Osteoblast (primary cell): ENCODE measurements at regions not wholly inside any gene's neighbourhood (a gene's known extent, or its start where the extent isn't known, plus 50 kb on each side); places are given as distances from the start of the nearest gene placed in this dataset.

Experiments
- DNase-seq: peaks from one replicate; pipeline ENCODE4 v3.0.0; 2011; ENCODE audit warnings: low spot score, mixed read lengths; ENCODE audit not compliant: insufficient read length; ENCODE audit errors: missing footprints
- H2AFZ ChIP-seq: 2 replicates; pipeline ENCODE4 v1.6.0; 2011; ENCODE audit warnings: mild to moderate bottlenecking, low read length
- H3K27ac ChIP-seq: 2 replicates; pipeline ENCODE4 v1.5.1; 2011; ENCODE audit warnings: mild to moderate bottlenecking, low read depth, low read length, moderate library complexity
- H3K27me3 ChIP-seq: 2 replicates; pipeline ENCODE4 v1.6.0; 2012; ENCODE audit warnings: mild to moderate bottlenecking, control low read depth, inconsistent platforms, low read length, moderate library complexity; ENCODE audit not compliant: insufficient read depth
- H3K36me3 ChIP-seq: 2 replicates; pipeline ENCODE4 v1.5.1; 2011; ENCODE audit warnings: mild to moderate bottlenecking, low read length, control low read depth, moderate library complexity; ENCODE audit not compliant: insufficient read depth
- H3K4me1 ChIP-seq: 2 replicates; pipeline ENCODE4 v1.5.1; 2011; ENCODE audit warnings: mild to moderate bottlenecking, low read length, control low read depth, moderate library complexity; ENCODE audit not compliant: insufficient read depth
- H3K4me2 ChIP-seq: 2 replicates; pipeline ENCODE4 v1.6.0; 2011; ENCODE audit warnings: mild to moderate bottlenecking, low read length; ENCODE audit not compliant: insufficient read depth
- H3K4me3 ChIP-seq: fragments of 200-600 bp; sonication (generic); 3 replicates; pipeline ENCODE4 v1.5.1; 2012; ENCODE audit warnings: mild to moderate bottlenecking, low read length, inconsistent platforms; ENCODE audit not compliant: insufficient read depth
- H3K79me2 ChIP-seq: 2 replicates; pipeline ENCODE4 v1.6.0; 2012; ENCODE audit warnings: mild to moderate bottlenecking, low read length, control low read depth, inconsistent platforms; ENCODE audit not compliant: insufficient read depth
- H3K9me3 ChIP-seq: 2 replicates; pipeline ENCODE4 v1.5.1; 2011; ENCODE audit warnings: low read depth, low read length, control low read depth
- H4K20me1 ChIP-seq: 2 replicates; pipeline ENCODE4 v1.6.0; 2012; ENCODE audit warnings: mild to moderate bottlenecking, low read length, control low read depth; ENCODE audit not compliant: insufficient read depth
- CTCF ChIP-seq: IDR thresholded peaks from 2 replicates; pipeline ENCODE4 v1.5.1; 2011; ENCODE audit warnings: mild to moderate bottlenecking, low read depth, low read length, moderate library complexity; ENCODE audit errors: extremely low read depth

GRCh38 chr12:63264629-63265028 is 113.6 kb upstream of the AVPR1A start:
- DNase-seq, result no peak
- no peaks in the 10 kb centered on the region for H3K79me2 ChIP-seq
- H4K20me1 ChIP-seq, result no peaks in the 10 kb centered on the region
- no peaks in the 10 kb centered on the region for H3K27me3 ChIP-seq
- no peak overlapping the region for H3K27ac ChIP-seq
- peaks cover 3% of the 10 kb centered on the region for H3K9me3 ChIP-seq
- no peaks in the 10 kb centered on the region for H3K36me3 ChIP-seq
- H3K4me1 ChIP-seq, result no peaks in the 10 kb centered on the region
- H3K4me2 ChIP-seq, result no peak overlapping the region
- H2AFZ ChIP-seq, result no peak overlapping the region
- H3K4me3 ChIP-seq, result no peak overlapping the region
- TF ChIP-seq CTCF, result no peak

- Histone ChIP-seq H3K36me3 (no peaks in the 10 kb centered on the region), H2AFZ (no peak overlapping the region), H3K9me3 (no peaks in the 10 kb centered on the region), H3K27me3 (no peaks in the 10 kb centered on the region), H3K79me2 (no peaks in the 10 kb centered on the region), H3K27ac (no peak overlapping the region), H3K4me1 (no peaks in the 10 kb centered on the region), H3K4me2 (no peak overlapping the region), H3K4me3 (no peak overlapping the region), H4K20me1 (no peaks in the 10 kb centered on the region)
- no peak for DNase-seq
- TF ChIP-seq CTCF, result no peak
Observed at GRCh38 chr12:63250486-63250885, 99.5 kb upstream of the AVPR1A start.

DNA sequence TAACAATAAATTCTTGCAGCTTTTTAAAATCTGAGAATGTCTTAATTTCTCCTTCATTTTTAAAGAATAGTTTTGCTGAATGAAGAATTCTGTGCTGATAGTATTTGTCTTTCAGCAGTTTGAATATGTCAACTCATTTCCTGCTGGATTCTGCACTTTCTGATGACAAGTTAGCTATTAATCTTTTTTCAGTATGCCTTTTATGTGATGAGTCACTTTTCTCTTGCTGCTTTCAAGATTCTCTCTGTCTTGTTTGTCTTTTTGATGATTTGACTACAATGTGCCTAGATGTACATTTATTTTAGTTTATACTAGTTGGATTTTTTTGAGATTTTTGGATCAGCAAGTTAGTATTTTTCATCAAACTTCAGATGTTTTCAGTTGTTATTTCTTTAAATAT is 87.9 kb upstream of the AVPR1A start:
- Histone ChIP-seq H3K36me3 (no peaks in the 10 kb centered on the region), H3K27me3 (no peaks in the 10 kb centered on the region), H3K27ac (no peak overlapping the region), H2AFZ (no peak overlapping the region), H3K4me3 (no peak overlapping the region), H3K79me2 (no peaks in the 10 kb centered on the region), H3K4me1 (no peaks in the 10 kb centered on the region), H4K20me1 (no peaks in the 10 kb centered on the region), H3K4me2 (no peak overlapping the region), H3K9me3 (no peaks in the 10 kb centered on the region)
- no peak for TF ChIP-seq CTCF
- DNase-seq, result no peak

DNA sequence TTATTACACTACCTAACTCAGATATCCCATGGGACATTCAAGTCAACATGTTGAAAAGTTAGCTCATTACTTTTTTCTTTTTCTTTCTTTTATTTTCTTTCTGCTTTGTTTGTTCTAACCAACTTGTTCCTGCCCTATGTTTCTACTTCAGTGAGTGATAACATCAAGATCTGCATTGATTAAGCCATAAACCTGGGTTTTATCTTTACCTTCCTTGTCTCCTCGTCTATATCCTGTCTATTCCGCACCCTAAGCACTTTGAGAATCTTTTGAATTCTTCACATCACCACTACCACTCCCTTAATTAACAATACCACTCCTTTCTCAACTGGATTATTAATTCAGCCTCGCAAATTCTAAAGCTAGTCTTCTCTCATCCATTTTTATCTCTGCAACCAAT is 81.9 kb upstream of the AVPR1A start:
- no peak for TF ChIP-seq CTCF
- Histone ChIP-seq H3K27me3 (no peaks in the 10 kb centered on the region), H4K20me1 (no peaks in the 10 kb centered on the region), H3K4me1 (no peaks in the 10 kb centered on the region), H3K36me3 (no peaks in the 10 kb centered on the region), H3K4me2 (no peak overlapping the region), H3K9me3 (no peaks in the 10 kb centered on the region), H3K79me2 (no peaks in the 10 kb centered on the region), H3K4me3 (no peak overlapping the region), H3K27ac (no peak overlapping the region), H2AFZ (no peak overlapping the region)
- no peak for DNase-seq
